ENCODE measurements at regions not wholly inside any gene's neighbourhood (a gene's known extent, or its start where the extent isn't known, plus 50 kb on each side); places are given as distances from the start of the nearest gene placed in this dataset.

GRCh38 chr15:88309363-88309762 is 52.8 kb upstream of the NTRK3 start:
- no peaks in the 10 kb centered on the region for H3K27me3 ChIP-seq (ENCODE audit: control insufficient read depth in 1 of 2, insufficient read depth in 1 of 2, low read length in 2 of 2)
- no peak overlapping the region for H3K23ac ChIP-seq (ENCODE audit: low read length in 2 of 2)
- H3K27ac ChIP-seq (ENCODE audit: low read length, poor library complexity, severe bottlenecking), result no peak overlapping the region
- no peaks in the 10 kb centered on the region for H3K9me3 ChIP-seq (ENCODE audit: control insufficient read depth, low read length)
- H3K4ac ChIP-seq (ENCODE audit: low read depth in 1 of 2, low read length in 2 of 2), result no peak overlapping the region
- no peak overlapping the region for H3K9ac ChIP-seq (ENCODE audit: low read length)
- H3K18ac ChIP-seq (ENCODE audit: low read depth in 1 of 2, low read length in 2 of 2), result no peak overlapping the region
- no peaks in the 10 kb centered on the region for H3K79me1 ChIP-seq (replicated peaks; ENCODE audit: low read length, poor library complexity, severe bottlenecking)
- 41% methylated on average over 2 of the region's 3 CpGs for WGBS
- H3K4me3 ChIP-seq (ENCODE audit: insufficient read depth in 1 of 2, low read depth in 1 of 2, low read length in 2 of 2), result no peak overlapping the region
- no peaks in the 10 kb centered on the region for H3K36me3 ChIP-seq (ENCODE audit: control insufficient read depth in 1 of 2, insufficient read depth in 2 of 2, low read depth in 1 of 2, low read length in 2 of 2)
- no peak overlapping the region for H2AK5ac ChIP-seq (ENCODE audit: low read length, severe bottlenecking)
- H2BK120ac ChIP-seq (ENCODE audit: low read depth, low read length), result no peak overlapping the region
- H3K14ac ChIP-seq (ENCODE audit: low read length in 2 of 2), result no peak overlapping the region
- H3K4me1 ChIP-seq (ENCODE audit: control insufficient read depth, insufficient read depth, low read depth, low read length), result no peaks in the 10 kb centered on the region
- DNase-seq, result no peak
- H2AFZ ChIP-seq (ENCODE audit: low read depth, low read length), result no peak overlapping the region
- H2BK15ac ChIP-seq (ENCODE audit: low read depth, poor library complexity, severe bottlenecking), result no peak overlapping the region
- H2BK5ac ChIP-seq (ENCODE audit: low read depth, low read length, poor library complexity, severe bottlenecking), result no peak overlapping the region
- H4K91ac ChIP-seq (ENCODE audit: low read length), result no peak overlapping the region
- no peak overlapping the region for H4K8ac ChIP-seq (ENCODE audit: low read length)
- H2BK12ac ChIP-seq (ENCODE audit: low read length in 2 of 2), result no peak overlapping the region
- no peak overlapping the region for H3K4me2 ChIP-seq (ENCODE audit: low read length, poor library complexity, severe bottlenecking)

GRCh38 chr15:88307344-88307743 is 50.8 kb upstream of the NTRK3 start:
- no peak overlapping the region for H2AFZ ChIP-seq (ENCODE audit: low read depth, low read length)
- no peak overlapping the region for H4K8ac ChIP-seq (ENCODE audit: low read length)
- no peak overlapping the region for H2BK120ac ChIP-seq (ENCODE audit: low read depth, low read length)
- no peak overlapping the region for H3K4me2 ChIP-seq (ENCODE audit: low read length, poor library complexity, severe bottlenecking)
- H3K14ac ChIP-seq (ENCODE audit: low read length in 2 of 2), result no peak overlapping the region
- H3K9me3 ChIP-seq (ENCODE audit: control insufficient read depth, low read length), result no peaks in the 10 kb centered on the region
- WGBS, result 100% methylated on average over 2 of the region's 2 CpGs
- no peak overlapping the region for H3K9ac ChIP-seq (ENCODE audit: low read length)
- H3K4ac ChIP-seq (ENCODE audit: low read depth in 1 of 2, low read length in 2 of 2), result no peak overlapping the region
- no peak overlapping the region for H2BK5ac ChIP-seq (ENCODE audit: low read depth, low read length, poor library complexity, severe bottlenecking)
- H2BK15ac ChIP-seq (ENCODE audit: low read depth, poor library complexity, severe bottlenecking), result no peak overlapping the region
- no peak overlapping the region for H3K4me3 ChIP-seq (ENCODE audit: insufficient read depth in 1 of 2, low read depth in 1 of 2, low read length in 2 of 2)
- H3K23ac ChIP-seq (ENCODE audit: low read length in 2 of 2), result no peak overlapping the region
- no peaks in the 10 kb centered on the region for H3K36me3 ChIP-seq (ENCODE audit: control insufficient read depth in 1 of 2, insufficient read depth in 2 of 2, low read depth in 1 of 2, low read length in 2 of 2)
- H2BK12ac ChIP-seq (ENCODE audit: low read length in 2 of 2), result no peak overlapping the region
- H4K91ac ChIP-seq (ENCODE audit: low read length), result no peak overlapping the region
- no peaks in the 10 kb centered on the region for H3K4me1 ChIP-seq (ENCODE audit: control insufficient read depth, insufficient read depth, low read depth, low read length)
- H2AK5ac ChIP-seq (ENCODE audit: low read length, severe bottlenecking), result no peak overlapping the region
- no peak overlapping the region for H3K27ac ChIP-seq (ENCODE audit: low read length, poor library complexity, severe bottlenecking)
- DNase-seq, result no peak
- H3K79me1 ChIP-seq (replicated peaks; ENCODE audit: low read length, poor library complexity, severe bottlenecking), result no peaks in the 10 kb centered on the region
- H3K18ac ChIP-seq (ENCODE audit: low read depth in 1 of 2, low read length in 2 of 2), result no peak overlapping the region
- H3K27me3 ChIP-seq (ENCODE audit: control insufficient read depth in 1 of 2, insufficient read depth in 1 of 2, low read length in 2 of 2), result peaks cover 0 to 4% of the 10 kb centered on the region in 2 experiments
